ENCODE measurements at regions not wholly inside any gene's neighbourhood (a gene's known extent, or its start where the extent isn't known, plus 50 kb on each side); places are given as distances from the start of the nearest gene placed in this dataset.

GRCh38 chr4:59960143-59960542 lies 1240.0 kb upstream of the ADGRL3 start:
- POLR2A ChIA-PET = no interaction called here
- H3K4me1 Mint-ChIP-seq = no peaks in the 10 kb centered on the region
- no peak overlapping the region for H3K4me3 Mint-ChIP-seq
- DNase-seq (no peak), ATAC-seq (no peak)
- peaks cover 0 to 23% (median 10%) of the 10 kb centered on the region in 9 donors for H3K9me3 Mint-ChIP-seq
- H3K27ac Mint-ChIP-seq = no peak overlapping the region
- H3K36me3 Mint-ChIP-seq = no peaks in the 10 kb centered on the region
- H3K27me3 Mint-ChIP-seq = no peaks in the 10 kb centered on the region

DNA sequence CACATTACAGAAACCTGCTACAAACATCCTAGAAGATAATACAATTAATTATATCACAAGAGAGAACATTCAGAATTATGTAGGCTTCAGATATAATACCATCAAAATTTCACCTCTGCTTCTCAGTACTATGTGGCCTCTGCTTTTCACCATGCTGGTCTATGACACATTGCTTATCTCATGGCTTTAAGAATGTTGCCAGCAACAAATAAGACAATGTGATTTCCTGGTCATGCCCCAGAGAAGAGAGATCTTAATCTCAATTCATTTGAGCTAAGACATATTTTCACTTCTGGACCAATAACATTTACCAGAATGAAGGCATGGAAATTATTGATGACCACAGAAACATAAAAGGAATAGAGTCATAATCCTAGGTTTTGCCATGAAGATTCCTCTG lies 1233.4 kb upstream of the ADGRL3 start:
- H3K9me3 Mint-ChIP-seq = peaks cover 0 to 27% (median 9%) of the 10 kb centered on the region in 9 donors
- no peak for ATAC-seq
- H3K4me3 Mint-ChIP-seq = no peak overlapping the region
- no peaks in the 10 kb centered on the region for H3K36me3 Mint-ChIP-seq
- H3K4me1 Mint-ChIP-seq = no peaks in the 10 kb centered on the region
- H3K27me3 Mint-ChIP-seq = no peaks in the 10 kb centered on the region
- POLR2A ChIA-PET = no interaction called here
- no peak overlapping the region for H3K27ac Mint-ChIP-seq
- DNase-seq = no peak

DNA sequence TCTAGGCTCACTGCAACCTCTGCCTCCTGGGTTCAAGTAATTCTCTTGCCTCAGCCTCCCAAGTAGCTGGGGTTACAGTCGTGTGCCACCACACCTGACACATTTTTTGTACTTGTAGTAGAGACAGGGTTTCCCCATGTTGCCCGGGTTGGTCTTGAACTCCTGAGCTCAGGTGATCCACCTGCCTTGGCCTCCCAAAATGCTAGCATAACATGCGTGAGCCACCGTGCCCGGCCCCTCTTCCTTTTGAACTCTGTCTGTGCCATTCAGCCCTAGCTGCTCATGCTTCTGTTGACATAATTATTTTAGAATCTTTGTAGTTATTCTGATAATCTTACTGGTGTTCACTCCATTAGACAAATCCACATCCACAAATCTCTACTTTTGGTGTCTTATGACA lies 1231.3 kb upstream of the ADGRL3 start:
- Mint-ChIP-seq H3K27ac (no peak overlapping the region), H3K27me3 (no peaks in the 10 kb centered on the region), H3K9me3 (peaks cover 0 to 24% (median 6%) of the 10 kb centered on the region in 9 donors), H3K36me3 (no peaks in the 10 kb centered on the region), H3K4me3 (no peak overlapping the region), H3K4me1 (no peaks in the 10 kb centered on the region)
- ATAC-seq = no peak
- POLR2A ChIA-PET = no interaction called here
- DNase-seq = no peak

- POLR2A ChIA-PET = no interaction called here
- H3K4me3 Mint-ChIP-seq = no peak overlapping the region
- no peaks in the 10 kb centered on the region for H3K36me3 Mint-ChIP-seq
- no peaks in the 10 kb centered on the region for H3K4me1 Mint-ChIP-seq
- no peak for DNase-seq
- no peak overlapping the region for H3K27ac Mint-ChIP-seq
- peaks cover 0 to 24% (median 6%) of the 10 kb centered on the region in 9 donors for H3K9me3 Mint-ChIP-seq
- no peak for ATAC-seq
- no peaks in the 10 kb centered on the region for H3K27me3 Mint-ChIP-seq
Observed at GRCh38 chr4:59969909-59970308, 1230.2 kb upstream of the ADGRL3 start.

GRCh38 chr4:59971952-59972351 lies 1228.2 kb upstream of the ADGRL3 start:
- H3K27ac Mint-ChIP-seq = no peak overlapping the region
- POLR2A ChIA-PET = no interaction called here
- no peak for DNase-seq
- no peaks in the 10 kb centered on the region for H3K4me1 Mint-ChIP-seq
- H3K27me3 Mint-ChIP-seq = no peaks in the 10 kb centered on the region
- H3K36me3 Mint-ChIP-seq = no peaks in the 10 kb centered on the region
- peaks cover 0 to 23% (median 6%) of the 10 kb centered on the region in 9 donors for H3K9me3 Mint-ChIP-seq
- no peak overlapping the region for H3K4me3 Mint-ChIP-seq
- no peak for ATAC-seq

GRCh38 chr4:59973492-59973891 lies 1226.6 kb upstream of the ADGRL3 start:
- no peaks in the 10 kb centered on the region for H3K36me3 Mint-ChIP-seq
- H3K9me3 Mint-ChIP-seq = peaks cover 0 to 22% (median 5%) of the 10 kb centered on the region in 9 donors
- no peak for ATAC-seq

DNA sequence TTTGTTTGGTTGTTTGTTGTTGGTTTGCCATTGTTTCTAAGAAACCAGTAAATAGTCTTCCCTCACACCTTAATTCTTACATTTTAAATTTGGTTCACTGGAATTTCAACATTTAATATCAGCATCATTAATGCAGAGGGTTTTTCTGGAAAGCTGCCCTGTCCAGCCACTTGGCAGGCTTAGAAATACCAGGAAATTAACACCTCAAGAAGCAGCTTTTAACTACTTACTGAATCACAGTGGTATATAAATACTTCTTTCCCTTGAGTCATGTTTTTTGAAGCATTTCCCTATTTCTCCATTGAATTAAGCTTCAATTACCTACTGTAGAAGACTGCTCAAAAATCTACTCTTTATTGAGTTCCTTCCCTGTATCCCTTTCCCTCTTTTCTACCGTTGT lies 1221.1 kb upstream of the ADGRL3 start:
- DNase-seq (no peak), ATAC-seq (no peak)
- H3K4me3 Mint-ChIP-seq = no peak overlapping the region
- no peak overlapping the region for H3K27ac Mint-ChIP-seq
- H3K4me1 Mint-ChIP-seq = no peaks in the 10 kb centered on the region
- peaks cover 0 to 17% (median 6%) of the 10 kb centered on the region in 9 donors for H3K9me3 Mint-ChIP-seq
- POLR2A ChIA-PET = no interaction called here
- no peaks in the 10 kb centered on the region for H3K27me3 Mint-ChIP-seq
- H3K36me3 Mint-ChIP-seq = no peaks in the 10 kb centered on the region

More at GRCh38 chr4:59973492-59973891, 1226.6 kb upstream of the ADGRL3 start:
- H3K27me3 Mint-ChIP-seq = no peaks in the 10 kb centered on the region
- POLR2A ChIA-PET = no interaction called here
- H3K27ac Mint-ChIP-seq = no peak overlapping the region
- no peak overlapping the region for H3K4me3 Mint-ChIP-seq
- no peak for DNase-seq
- no peaks in the 10 kb centered on the region for H3K4me1 Mint-ChIP-seq

- Mint-ChIP-seq H3K27me3 (no peaks in the 10 kb centered on the region), H3K4me3 (no peak overlapping the region), H3K9me3 (peaks cover 2 to 24% (median 7%) of the 10 kb centered on the region in 9 donors), H3K4me1 (no peaks in the 10 kb centered on the region), H3K27ac (no peak overlapping the region), H3K36me3 (no peaks in the 10 kb centered on the region)
- ATAC-seq (no peak), DNase-seq (no peak)
- POLR2A ChIA-PET = no interaction called here
Observed at GRCh38 chr4:59983852-59984251, 1216.3 kb upstream of the ADGRL3 start.

- H3K36me3 Mint-ChIP-seq = no peaks in the 10 kb centered on the region
- POLR2A ChIA-PET = no interaction called here
- no peak overlapping the region for H3K27ac Mint-ChIP-seq
Observed at GRCh38 chr4:59987289-59987688, 1212.8 kb upstream of the ADGRL3 start.

GRCh38 chr4:59994118-59994517 lies 1206.0 kb upstream of the ADGRL3 start:
- no peak overlapping the region for H3K4me3 Mint-ChIP-seq
- no peaks in the 10 kb centered on the region for H3K36me3 Mint-ChIP-seq
- no peaks in the 10 kb centered on the region for H3K4me1 Mint-ChIP-seq
- POLR2A ChIA-PET = no interaction called here
- no peak for ATAC-seq
- no peak overlapping the region for H3K27ac Mint-ChIP-seq
- no peaks in the 10 kb centered on the region for H3K27me3 Mint-ChIP-seq
- H3K9me3 Mint-ChIP-seq = peaks cover 1 to 38% (median 21%) of the 10 kb centered on the region in 9 donors
- no peak for DNase-seq

More at GRCh38 chr4:59987289-59987688, 1212.8 kb upstream of the ADGRL3 start:
- DNase-seq = no peak
- H3K27me3 Mint-ChIP-seq = no peaks in the 10 kb centered on the region
- no peak for ATAC-seq
- H3K9me3 Mint-ChIP-seq = peaks cover 2 to 15% (median 5%) of the 10 kb centered on the region in 9 donors
- no peak overlapping the region for H3K4me3 Mint-ChIP-seq
- H3K4me1 Mint-ChIP-seq = no peaks in the 10 kb centered on the region

DNA sequence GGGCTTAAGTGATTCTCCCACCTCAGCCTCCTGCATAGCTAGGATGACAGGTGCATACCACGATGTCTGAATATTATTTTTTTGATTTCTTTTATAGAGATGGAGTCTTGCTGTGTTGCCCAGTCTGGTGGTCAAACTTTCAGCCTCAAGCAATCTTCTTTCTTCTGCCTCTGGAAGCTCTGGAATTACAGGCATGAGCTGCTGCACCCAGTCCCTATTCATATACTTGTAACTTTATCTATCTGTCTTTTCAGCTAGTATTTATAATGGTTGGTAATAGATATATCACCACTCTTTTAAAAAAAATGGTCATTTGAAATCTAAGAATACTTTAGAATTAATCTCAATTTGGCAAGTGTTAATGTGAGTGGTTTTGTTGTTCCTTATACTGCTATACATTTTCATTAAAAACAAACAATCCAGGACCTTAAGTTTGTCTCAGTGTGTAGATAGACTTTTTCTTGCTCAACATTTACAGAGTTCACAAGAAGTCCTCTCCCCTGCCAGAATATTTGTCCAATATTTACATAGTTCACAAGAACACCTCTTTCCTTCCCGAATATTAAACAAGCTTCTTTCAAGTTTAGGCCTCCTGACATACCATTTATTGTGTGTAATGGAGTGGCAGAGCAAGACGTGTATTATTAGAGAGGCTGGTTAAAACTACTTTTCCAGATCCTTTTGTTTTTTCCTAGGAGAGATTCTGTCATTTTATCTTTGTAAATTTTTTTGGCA lies 1197.4 kb upstream of the ADGRL3 start:
- Mint-ChIP-seq H3K27me3 (no peaks in the 10 kb centered on the region), H3K36me3 (peaks cover 0 to 2% (median 0%) of the 10 kb centered on the region in 3 donors), H3K4me1 (no peaks in the 10 kb centered on the region), H3K9me3 (peaks cover 3 to 31% (median 14%) of the 10 kb centered on the region in 9 donors), H3K27ac (no peak overlapping the region), H3K4me3 (no peak overlapping the region)
- POLR2A ChIA-PET = no interaction called here
- DNase-seq (no peak), ATAC-seq (no peak)

GRCh38 chr4:60013464-60014184 lies 1186.5 kb upstream of the ADGRL3 start:
- Mint-ChIP-seq H3K4me3 (no peak overlapping the region), H3K36me3 (no peaks in the 10 kb centered on the region), H3K27ac (no peak overlapping the region), H3K4me1 (no peaks in the 10 kb centered on the region), H3K27me3 (no peaks in the 10 kb centered on the region), H3K9me3 (peaks cover 4 to 15% (median 6%) of the 10 kb centered on the region in 9 donors)
- DNase-seq = no peak
- POLR2A ChIA-PET = no interaction called here
- no peak for ATAC-seq

DNA sequence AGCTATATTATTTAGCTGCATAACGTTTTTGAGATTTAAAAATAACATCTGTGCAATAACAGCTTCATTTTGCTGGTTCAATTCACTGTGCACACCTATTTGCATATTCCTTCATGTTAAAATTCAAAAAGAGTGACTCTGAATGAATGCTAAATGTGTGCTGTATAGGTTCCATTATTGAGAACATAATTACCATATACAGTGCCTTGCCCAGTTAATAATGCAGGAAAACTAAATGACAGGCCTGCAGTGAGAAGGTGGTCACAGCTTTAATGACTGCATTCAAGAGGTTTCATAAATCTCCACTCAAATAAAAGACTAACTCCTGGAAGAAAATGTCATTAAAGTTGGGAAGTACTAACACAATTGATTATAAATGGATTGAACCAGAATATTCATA lies 1183.2 kb upstream of the ADGRL3 start:
- DNase-seq (no peak), ATAC-seq (no peak)
- H3K27me3 Mint-ChIP-seq = no peaks in the 10 kb centered on the region
- H3K4me3 Mint-ChIP-seq = no peak overlapping the region
- no peaks in the 10 kb centered on the region for H3K4me1 Mint-ChIP-seq
- POLR2A ChIA-PET = no interaction called here
- H3K27ac Mint-ChIP-seq = no peak overlapping the region
- H3K36me3 Mint-ChIP-seq = no peaks in the 10 kb centered on the region
- H3K9me3 Mint-ChIP-seq = peaks cover 0 to 15% (median 3%) of the 10 kb centered on the region in 9 donors
